H9 (cell line): ENCODE measurements at regions not wholly inside any gene's neighbourhood (a gene's known extent, or its start where the extent isn't known, plus 50 kb on each side); places are given as distances from the start of the nearest gene placed in this dataset.

Experiments used
- DNase-seq: peaks from one replicate; pipeline ENCODE4 v3.0.0-alpha.2; 2017
- H2AFZ ChIP-seq: one replicate; pipeline ENCODE4 v1.6.1; 2013; ENCODE audit warnings: mild to moderate bottlenecking, low read length, control low read depth, moderate library complexity
- H2AK5ac ChIP-seq: 2 replicates; pipeline ENCODE4 v1.6.1; 2013; ENCODE audit warnings: low read length, control low read depth, mixed read lengths; ENCODE audit not compliant: insufficient read length
- H2BK120ac ChIP-seq: one replicate; pipeline ENCODE4 v1.6.1; 2013; ENCODE audit warnings: low read depth, mild to moderate bottlenecking, low read length, control low read depth, inconsistent platforms; ENCODE audit not compliant: poor library complexity, severe bottlenecking
- H2BK12ac ChIP-seq: 2 replicates; pipeline ENCODE4 v1.6.1; 2013; ENCODE audit warnings: low read length, control low read depth, mixed read lengths, low read depth; ENCODE audit not compliant: insufficient read length
- H2BK15ac ChIP-seq: 2 replicates; pipeline ENCODE4 v1.6.1; 2013; ENCODE audit warnings: low read depth, low read length, control low read depth
- H2BK20ac ChIP-seq: one replicate; pipeline ENCODE4 v1.6.1; 2013; ENCODE audit warnings: low read depth, mild to moderate bottlenecking, low read length, control low read depth, inconsistent platforms; ENCODE audit not compliant: poor library complexity, severe bottlenecking
- H2BK5ac ChIP-seq: 2 replicates; pipeline ENCODE4 v1.6.1; 2013; ENCODE audit warnings: low read length, control low read depth, mixed read lengths; ENCODE audit not compliant: insufficient read length
- H3K14ac ChIP-seq: 2 replicates; pipeline ENCODE4 v1.6.1; 2013; ENCODE audit warnings: low read length, control low read depth; ENCODE audit not compliant: insufficient read depth
- H3K18ac ChIP-seq: 2 replicates; pipeline ENCODE4 v1.6.1; 2013; ENCODE audit warnings: low read depth, mild to moderate bottlenecking, mixed read lengths, low read length, control low read depth; ENCODE audit not compliant: insufficient read length
- H3K23ac ChIP-seq: 2 replicates; pipeline ENCODE4 v1.6.1; 2013; ENCODE audit warnings: low read length, control low read depth, mixed read lengths, low read depth; ENCODE audit not compliant: insufficient read length
- H3K23me2 ChIP-seq: 2 replicates; pipeline ENCODE4 v1.6.1; 2013; ENCODE audit warnings: low read depth, mild to moderate bottlenecking, mixed read lengths, low read length, control low read depth; ENCODE audit not compliant: insufficient read length, poor library complexity, severe bottlenecking
- H3K27ac ChIP-seq: 2 replicates; pipeline ENCODE4 v1.5.1; 2013; ENCODE audit warnings: low read length, control low read depth, mixed read lengths, low read depth; ENCODE audit not compliant: insufficient read length
- H3K27me3 ChIP-seq: 2 replicates; pipeline ENCODE4 v1.6.1; 2013; ENCODE audit warnings: low read length, control low read depth, inconsistent platforms; ENCODE audit not compliant: insufficient read depth
- H3K4ac ChIP-seq: 2 replicates; pipeline ENCODE4 v1.6.1; 2013; ENCODE audit warnings: low read depth, mild to moderate bottlenecking, control low read depth, inconsistent platforms, low read length, moderate library complexity
- H3K4me1 ChIP-seq: 2 replicates; pipeline ENCODE4 v1.6.1; 2013; ENCODE audit warnings: low read length, control low read depth, inconsistent platforms; ENCODE audit not compliant: insufficient read depth
- H3K4me2 ChIP-seq: 2 replicates; pipeline ENCODE4 v1.6.1; 2013; ENCODE audit warnings: low read length, control low read depth, mixed read lengths; ENCODE audit not compliant: insufficient read length, insufficient read depth
- H3K56ac ChIP-seq: 2 replicates; pipeline ENCODE4 v1.6.1; 2013; ENCODE audit warnings: low read depth, mild to moderate bottlenecking, mixed read lengths, low read length, control low read depth; ENCODE audit not compliant: insufficient read length
- H3K79me1 ChIP-seq: 2 replicates; pipeline ENCODE4 v1.6.1; 2013; ENCODE audit warnings: low read depth, mild to moderate bottlenecking, moderate library complexity, low read length, control low read depth, inconsistent platforms; ENCODE audit not compliant: insufficient read depth, poor library complexity, severe bottlenecking
- H3K79me2 ChIP-seq: 2 replicates; pipeline ENCODE4 v1.6.1; 2013; ENCODE audit warnings: low read length, control low read depth, inconsistent platforms; ENCODE audit not compliant: insufficient read depth
- H3K9ac ChIP-seq: 2 replicates; pipeline ENCODE4 v1.6.1; 2013; ENCODE audit warnings: low read length, control low read depth, mixed read lengths; ENCODE audit not compliant: insufficient read length; ENCODE audit errors: extremely low read depth
- H3K9me3 ChIP-seq: one replicate; pipeline ENCODE4 v1.6.1; 2013; ENCODE audit warnings: low read depth, low read length, inconsistent platforms; ENCODE audit not compliant: control insufficient read depth
- H3T11ph ChIP-seq: one replicate; pipeline ENCODE4 v1.6.1; 2013; ENCODE audit warnings: mild to moderate bottlenecking, low read length, control low read depth, inconsistent platforms
- H4K20me1 ChIP-seq: one replicate; pipeline ENCODE4 v1.6.1; 2013; ENCODE audit not compliant: control insufficient read depth, insufficient read length, insufficient read depth
- H4K5ac ChIP-seq: 2 replicates; pipeline ENCODE4 v1.6.1; 2013; ENCODE audit warnings: low read depth, mild to moderate bottlenecking, mixed read lengths, low read length, control low read depth; ENCODE audit not compliant: insufficient read length
- H4K8ac ChIP-seq: replicated peaks from 2 replicates; pipeline ENCODE4 v1.6.1; 2013; ENCODE audit warnings: low read length, control low read depth, mixed read lengths, low read depth; ENCODE audit not compliant: insufficient read length
- H4K91ac ChIP-seq: 2 replicates; pipeline ENCODE4 v1.6.1; 2013; ENCODE audit warnings: low read depth, mild to moderate bottlenecking, moderate library complexity, mixed read lengths, low read length, control low read depth; ENCODE audit not compliant: insufficient read length
- H3K27ac Mint-ChIP-seq, 3 experiments: 2 replicates in 2 of 3; 3 replicates in 1 of 3; pipeline ENCODE4 v1.8.0; 2020 to 2021; ENCODE audit warnings: mixed read lengths in 3 of 3, mild to moderate bottlenecking in 1 of 3, moderate library complexity in 1 of 3
- H3K27me3 Mint-ChIP-seq: 2 replicates; pipeline ENCODE4 v1.8.0; 2021; ENCODE audit warnings: low read depth, mild to moderate bottlenecking, moderate library complexity, mixed read lengths
- H3K36me3 Mint-ChIP-seq, 3 experiments: 2 replicates in 2 of 3; 3 replicates in 1 of 3; pipeline ENCODE4 v1.8.0; 2020 to 2021; ENCODE audit warnings: low read depth in 3 of 3, mixed read lengths in 3 of 3; ENCODE audit not compliant: insufficient read depth in 1 of 3
- H3K4me1 Mint-ChIP-seq, 2 experiments: 2 replicates each; pipeline ENCODE4 v1.8.0; 2020; ENCODE audit warnings: mixed read lengths in 2 of 2
- H3K4me3 Mint-ChIP-seq, 2 experiments: 2 replicates in 1 of 2; 3 replicates in 1 of 2; pipeline ENCODE4 v1.8.0; 2020 to 2021; ENCODE audit warnings: mild to moderate bottlenecking in 2 of 2, mixed read lengths in 2 of 2, moderate library complexity in 1 of 2
- H3K9me3 Mint-ChIP-seq, 2 experiments: 2 replicates in 1 of 2; 3 replicates in 1 of 2; pipeline ENCODE4 v1.8.0; 2020; ENCODE audit warnings: mild to moderate bottlenecking in 2 of 2, mixed read lengths in 2 of 2, moderate library complexity in 1 of 2
- whole genome bisulfite sequencing: extraction: QIAGEN DNeasy Blood & Tissue Kit; methylation state at CpG from one replicate; pipeline ENCODE4 v1.1.7; 2013; ENCODE audit warnings: missing lambda C conversion rate, low lambda C conversion rate, mixed read lengths; ENCODE audit not compliant: insufficient read length; ENCODE audit errors: extremely low coverage; 5-methylcytosine and 5-hydroxymethylcytosine counted together
- TF ChIP-seq, protein P1 (sequence below): fragments of 200-600 bp; sonication (generic); conservative IDR thresholded peaks from 3 replicates; pipeline ENCODE4 v1.8.0; 2021; ENCODE audit warnings: antibody characterized with exemption, mild to moderate bottlenecking

DNA sequence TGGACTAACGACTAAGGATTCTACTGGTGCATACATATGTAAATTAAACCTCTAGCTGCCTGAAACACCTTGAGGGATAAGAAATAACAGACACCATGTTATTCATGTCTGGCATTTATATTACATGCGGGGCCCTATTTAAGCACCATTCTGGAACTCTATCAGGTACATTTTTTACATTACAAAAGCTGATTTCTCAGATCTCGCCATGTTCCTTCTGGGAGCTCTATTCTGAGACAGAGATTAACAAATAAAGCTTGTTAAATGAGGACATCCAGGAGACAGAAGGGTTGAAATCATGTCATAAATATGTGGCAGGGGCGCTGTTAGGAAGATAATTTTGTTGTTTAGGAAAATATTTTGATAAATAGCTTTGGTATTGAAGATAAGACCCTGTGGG, 93.4 kb upstream of the SLIT3 start:
- Histone ChIP-seq H3K14ac (no peak overlapping the region), H3K23ac (no peak overlapping the region), H3K9me3 (no peaks in the 10 kb centered on the region), H3K56ac (no peak overlapping the region), H3K4ac (no peak overlapping the region), H3K27ac (no peak overlapping the region), H3K79me1 (no peaks in the 10 kb centered on the region), H4K8ac (no peak overlapping the region), H2AK5ac (no peak overlapping the region), H4K20me1 (no peaks in the 10 kb centered on the region), H2BK120ac (no peak overlapping the region), H3K9ac (no peak overlapping the region), H3K18ac (no peak overlapping the region), H3T11ph (no peak overlapping the region), H3K4me2 (no peak overlapping the region), H2BK20ac (no peak overlapping the region), H4K5ac (no peak overlapping the region), H3K23me2 (no peaks in the 10 kb centered on the region), H2AFZ (no peak overlapping the region), H2BK12ac (no peak overlapping the region), H3K79me2 (no peaks in the 10 kb centered on the region), H3K4me1 (no peaks in the 10 kb centered on the region), H4K91ac (no peak overlapping the region), H2BK5ac (no peak overlapping the region), H3K27me3 (no peaks in the 10 kb centered on the region), H2BK15ac (no peak overlapping the region)
- Mint-ChIP-seq H3K36me3 (peaks cover 0 to 7% (median 0%) of the 10 kb centered on the region in 3 experiments; a peak in 4 of 7 replicates), H3K27ac (peak overlapping the region in 1 of 3 experiments; percentile 7; a peak in 1 of 7 replicates), H3K4me3 (no peak overlapping the region), H3K4me1 (peaks cover 4% of the 10 kb centered on the region in 2 experiments; a peak in 3 of 4 replicates), H3K27me3 (peaks cover 3% of the 10 kb centered on the region; the same call in 1 of the 2 replicates), H3K9me3 (peaks cover 15 to 16% of the 10 kb centered on the region in 2 experiments)
- 100% methylated on average over 1 of the region's 4 CpGs for WGBS
- TF ChIP-seq, protein P1, sequence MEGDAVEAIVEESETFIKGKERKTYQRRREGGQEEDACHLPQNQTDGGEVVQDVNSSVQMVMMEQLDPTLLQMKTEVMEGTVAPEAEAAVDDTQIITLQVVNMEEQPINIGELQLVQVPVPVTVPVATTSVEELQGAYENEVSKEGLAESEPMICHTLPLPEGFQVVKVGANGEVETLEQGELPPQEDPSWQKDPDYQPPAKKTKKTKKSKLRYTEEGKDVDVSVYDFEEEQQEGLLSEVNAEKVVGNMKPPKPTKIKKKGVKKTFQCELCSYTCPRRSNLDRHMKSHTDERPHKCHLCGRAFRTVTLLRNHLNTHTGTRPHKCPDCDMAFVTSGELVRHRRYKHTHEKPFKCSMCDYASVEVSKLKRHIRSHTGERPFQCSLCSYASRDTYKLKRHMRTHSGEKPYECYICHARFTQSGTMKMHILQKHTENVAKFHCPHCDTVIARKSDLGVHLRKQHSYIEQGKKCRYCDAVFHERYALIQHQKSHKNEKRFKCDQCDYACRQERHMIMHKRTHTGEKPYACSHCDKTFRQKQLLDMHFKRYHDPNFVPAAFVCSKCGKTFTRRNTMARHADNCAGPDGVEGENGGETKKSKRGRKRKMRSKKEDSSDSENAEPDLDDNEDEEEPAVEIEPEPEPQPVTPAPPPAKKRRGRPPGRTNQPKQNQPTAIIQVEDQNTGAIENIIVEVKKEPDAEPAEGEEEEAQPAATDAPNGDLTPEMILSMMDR = no peak
- no peak for DNase-seq
